ENCODE measurements at regions not wholly inside any gene's neighbourhood (a gene's known extent, or its start where the extent isn't known, plus 50 kb on each side); places are given as distances from the start of the nearest gene placed in this dataset.

- TF ChIP-seq, protein P1, sequence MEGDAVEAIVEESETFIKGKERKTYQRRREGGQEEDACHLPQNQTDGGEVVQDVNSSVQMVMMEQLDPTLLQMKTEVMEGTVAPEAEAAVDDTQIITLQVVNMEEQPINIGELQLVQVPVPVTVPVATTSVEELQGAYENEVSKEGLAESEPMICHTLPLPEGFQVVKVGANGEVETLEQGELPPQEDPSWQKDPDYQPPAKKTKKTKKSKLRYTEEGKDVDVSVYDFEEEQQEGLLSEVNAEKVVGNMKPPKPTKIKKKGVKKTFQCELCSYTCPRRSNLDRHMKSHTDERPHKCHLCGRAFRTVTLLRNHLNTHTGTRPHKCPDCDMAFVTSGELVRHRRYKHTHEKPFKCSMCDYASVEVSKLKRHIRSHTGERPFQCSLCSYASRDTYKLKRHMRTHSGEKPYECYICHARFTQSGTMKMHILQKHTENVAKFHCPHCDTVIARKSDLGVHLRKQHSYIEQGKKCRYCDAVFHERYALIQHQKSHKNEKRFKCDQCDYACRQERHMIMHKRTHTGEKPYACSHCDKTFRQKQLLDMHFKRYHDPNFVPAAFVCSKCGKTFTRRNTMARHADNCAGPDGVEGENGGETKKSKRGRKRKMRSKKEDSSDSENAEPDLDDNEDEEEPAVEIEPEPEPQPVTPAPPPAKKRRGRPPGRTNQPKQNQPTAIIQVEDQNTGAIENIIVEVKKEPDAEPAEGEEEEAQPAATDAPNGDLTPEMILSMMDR (IDR thresholded peaks at IDR 0.05; ENCODE audit: insufficient read depth, low read depth, low read length) = no peak
- TF ChIP-seq EZH2 (IDR thresholded peaks at IDR 0.05; ENCODE audit: insufficient read depth, low read length) = no peak
Observed at GRCh38 chr3:6098516-6099157, 762.3 kb upstream of the GRM7 start.
